Stimulated activated CD8-positive, alpha-beta memory T cell treated with anti-CD3 and anti-CD28 coated beads, Interleukin-7, amount 100 ng/mL, for 48 hours (primary cell): ENCODE measurements at regions not wholly inside any gene's neighbourhood (a gene's known extent, or its start where the extent isn't known, plus 50 kb on each side); places are given as distances from the start of the nearest gene placed in this dataset.

Experiments
- DNase-seq, 2 donors: peaks; one replicate each; pipeline ENCODE4 v3.0.0-alpha.2; 2020; ENCODE audit warnings: low read depth in 1 of 2; ENCODE audit errors: extremely low read depth in 1 of 2

- DNase-seq, result no peak
Measured at GRCh38 chr6:111984516-111985201, 69.2 kb upstream of the CCN6 start.

DNA sequence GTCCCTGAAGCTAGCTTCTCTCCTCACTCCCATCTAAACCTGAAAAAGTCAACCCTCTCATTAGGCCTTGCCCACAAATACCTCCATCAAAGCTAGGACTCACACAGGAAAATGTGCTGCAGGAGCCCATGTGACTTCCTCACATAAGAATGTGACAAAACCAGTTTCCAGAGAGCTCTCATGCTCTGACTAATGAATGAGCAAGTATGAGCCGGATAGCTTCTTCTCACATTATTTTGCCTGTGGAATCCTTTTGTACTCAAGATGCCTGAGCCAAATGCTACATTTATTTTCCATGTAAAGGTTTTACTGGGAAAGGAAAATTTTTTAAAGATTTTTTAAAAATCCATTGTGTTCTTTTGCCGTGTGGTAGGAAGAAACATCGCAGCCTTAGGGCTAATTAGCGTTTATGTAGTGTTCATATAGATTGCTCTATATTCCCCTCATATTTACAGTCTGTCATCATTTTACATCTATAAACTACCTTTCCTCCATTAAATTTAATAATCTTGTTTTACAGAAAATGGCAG is 68.6 kb upstream of the CCN6 start:
- DNase-seq, result peak in 1 of 2 donors; percentile 30

- DNase-seq, result no peak
Measured at GRCh38 chr6:111986651-111987050, 67.3 kb upstream of the CCN6 start.

GRCh38 chr6:111987295-111987694 is 66.6 kb upstream of the CCN6 start:
- DNase-seq, result no peak

GRCh38 chr6:111988926-111989325 is 65.0 kb upstream of the CCN6 start:
- no peak for DNase-seq

- no peak for DNase-seq
Measured at GRCh38 chr6:111989743-111990142, 64.2 kb upstream of the CCN6 start.

GRCh38 chr6:111990214-111990613 is 63.7 kb upstream of the CCN6 start:
- no peak for DNase-seq

GRCh38 chr6:111992851-111993250 is 61.1 kb upstream of the CCN6 start:
- DNase-seq, result no peak

DNA sequence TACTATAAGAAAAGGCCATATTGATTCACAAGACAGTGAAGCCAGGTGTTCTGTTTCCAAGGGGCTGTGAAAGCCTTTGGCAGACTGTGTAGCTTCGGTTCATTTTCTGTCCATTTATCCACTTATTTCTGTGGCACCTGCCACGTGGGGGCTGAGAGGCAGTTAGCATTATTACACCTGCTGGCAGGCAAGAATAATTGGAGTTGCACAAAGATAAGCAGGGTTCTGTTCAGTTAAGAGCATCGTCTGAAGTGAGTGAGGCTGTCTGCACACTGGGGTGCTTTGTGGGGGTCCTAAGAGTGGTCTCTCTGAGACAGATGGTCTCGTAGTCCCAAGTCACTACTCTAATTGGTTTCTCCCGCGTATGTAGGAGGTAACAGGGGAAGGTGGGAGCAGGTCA is 60.6 kb upstream of the CCN6 start:
- no peak for DNase-seq

DNA sequence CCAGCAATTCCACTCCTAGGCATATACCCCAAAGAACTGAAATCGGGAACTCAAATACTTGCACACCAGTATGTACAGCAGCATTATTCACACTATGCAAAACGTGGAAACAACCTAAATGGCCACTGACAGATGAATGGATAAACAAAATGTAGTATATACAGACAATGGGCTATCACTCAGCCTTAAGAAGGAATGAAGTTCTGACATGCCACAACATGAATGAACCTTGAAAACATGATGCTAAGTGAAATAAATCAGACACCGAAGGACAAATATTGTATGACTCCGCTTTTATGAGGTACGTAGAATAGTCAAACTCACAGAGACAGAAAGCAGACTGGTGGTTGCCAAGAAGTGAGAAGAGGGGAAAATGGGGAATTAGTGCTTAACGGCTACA is 59.1 kb upstream of the CCN6 start:
- no peak for DNase-seq

GRCh38 chr6:111995404-111995803 is 58.5 kb upstream of the CCN6 start:
- DNase-seq, result no peak

DNA sequence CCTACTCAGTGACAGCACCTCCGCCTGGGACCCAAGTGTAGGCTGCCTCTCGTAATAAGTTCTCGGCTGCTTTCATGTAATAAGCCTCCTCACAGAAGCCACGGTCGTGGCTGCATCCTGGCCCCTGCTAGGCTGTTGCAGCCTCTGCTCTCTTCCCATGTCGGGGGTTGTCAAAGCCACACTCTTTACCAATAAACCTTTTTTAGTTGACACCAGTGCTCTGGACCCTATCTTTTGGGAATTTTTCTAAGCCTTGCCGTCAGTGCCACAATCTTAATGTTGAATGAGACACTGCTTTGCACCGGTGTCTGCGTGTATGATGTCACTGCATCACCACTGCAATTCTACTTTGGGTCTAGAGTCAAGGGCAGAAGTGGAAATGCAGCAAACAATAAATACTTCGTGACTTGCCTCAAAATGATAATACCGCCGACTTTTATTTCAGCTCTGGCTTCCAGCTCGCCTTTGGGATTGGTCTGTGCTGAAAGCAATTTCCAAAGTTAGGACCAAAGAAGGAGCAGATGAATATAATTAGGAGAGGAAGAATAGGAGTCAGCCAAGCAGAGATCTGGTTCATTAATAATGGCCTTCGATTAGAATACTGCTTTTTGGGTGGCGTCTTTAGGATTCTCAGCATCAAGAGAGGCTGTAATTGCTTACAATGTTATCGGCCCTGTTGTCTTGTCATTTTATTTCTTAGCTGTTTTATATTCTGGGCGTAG is 57.6 kb upstream of the CCN6 start:
- DNase-seq, result no peak

DNA sequence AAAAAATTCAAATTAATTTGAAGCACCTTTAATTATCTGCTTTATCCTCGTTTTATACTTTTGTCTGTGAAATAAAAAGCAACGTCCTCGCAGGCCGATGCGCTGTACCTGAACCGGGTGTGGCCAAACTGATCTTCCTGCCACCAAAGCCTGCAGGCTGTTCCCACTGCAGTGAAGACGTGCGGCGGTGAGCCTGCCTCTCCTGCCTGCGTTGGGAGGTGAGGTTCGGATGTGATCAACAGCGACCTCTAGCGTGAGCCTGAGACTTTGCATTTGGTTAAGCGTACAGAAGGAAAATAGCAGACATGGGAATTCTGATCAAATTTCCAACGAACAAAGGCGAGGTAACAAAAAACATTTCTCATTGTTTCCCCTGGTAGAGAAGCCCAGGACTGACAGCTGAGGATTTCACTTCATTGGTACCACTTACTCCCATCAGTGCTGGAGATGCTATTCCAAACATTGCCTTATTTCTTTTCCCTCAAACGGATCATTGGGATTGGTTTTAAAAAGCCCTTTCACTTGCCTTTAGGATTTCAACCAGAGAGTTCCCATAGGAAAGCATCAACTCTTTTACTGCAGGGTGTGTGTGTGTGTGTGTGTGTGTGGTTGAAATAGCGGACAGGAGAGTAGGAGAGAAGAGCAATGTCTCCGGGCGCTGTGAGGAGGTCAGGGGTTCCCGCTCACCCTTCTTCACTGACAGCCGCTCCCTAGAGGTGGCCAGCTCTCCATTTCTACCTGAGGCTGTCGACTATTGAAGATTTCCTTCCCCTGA is 56.6 kb upstream of the CCN6 start:
- peak in 1 of 2 donors; percentile 69 for DNase-seq

- DNase-seq, result no peak
Measured at GRCh38 chr6:111997853-111998208, 56.1 kb upstream of the CCN6 start.

DNA sequence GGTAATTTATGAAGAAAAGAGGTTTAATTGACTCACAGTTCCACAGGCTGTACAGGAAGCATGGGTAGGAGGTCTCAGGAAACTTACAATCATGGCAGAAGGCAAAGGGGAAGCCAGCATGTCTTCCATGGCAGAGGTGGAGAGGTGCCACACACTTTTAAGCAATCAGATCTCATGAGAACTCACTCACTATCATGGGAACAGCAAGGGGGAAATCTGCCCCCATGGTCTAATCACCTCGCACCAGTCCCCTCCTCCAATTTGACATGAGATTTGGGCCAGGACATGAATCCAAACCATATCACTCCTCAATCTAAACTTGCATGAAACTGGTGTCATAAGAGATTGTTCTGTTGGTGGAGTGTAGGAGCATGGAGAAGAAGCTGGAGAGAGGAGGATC is 51.6 kb upstream of the CCN6 start:
- DNase-seq, result no peak
